Neuronal stem cell (in vitro differentiated cells): ENCODE measurements at regions not wholly inside any gene's neighbourhood (a gene's known extent, or its start where the extent isn't known, plus 50 kb on each side); places are given as distances from the start of the nearest gene placed in this dataset.

ENCODE experiments used
- DNase-seq: peaks from one replicate; pipeline ENCODE4 v3.0.0-alpha.2; 2013; ENCODE audit warnings: low spot score
- H2AFZ ChIP-seq: one replicate; pipeline ENCODE4 v1.6.1; 2013; ENCODE audit warnings: mild to moderate bottlenecking, low read length, inconsistent platforms
- H2AK5ac ChIP-seq: 2 replicates; pipeline ENCODE4 v1.6.1; 2013; ENCODE audit warnings: low read depth, mild to moderate bottlenecking, inconsistent platforms, low read length, moderate library complexity, mixed read lengths
- H2BK120ac ChIP-seq: 2 replicates; pipeline ENCODE4 v1.6.1; 2013; ENCODE audit warnings: low read depth, mild to moderate bottlenecking, inconsistent platforms, low read length, moderate library complexity, mixed read lengths
- H2BK12ac ChIP-seq: one replicate; pipeline ENCODE4 v1.6.1; 2013; ENCODE audit warnings: low read length, inconsistent platforms
- H2BK15ac ChIP-seq: 2 replicates; pipeline ENCODE4 v1.6.1; 2013; ENCODE audit warnings: mild to moderate bottlenecking, low read length, inconsistent platforms, mixed read lengths
- H2BK5ac ChIP-seq: one replicate; pipeline ENCODE4 v1.6.1; 2013; ENCODE audit warnings: inconsistent platforms, mild to moderate bottlenecking, low read length, moderate library complexity
- H3K14ac ChIP-seq: one replicate; pipeline ENCODE4 v1.6.1; 2013; ENCODE audit warnings: low read length, inconsistent platforms
- H3K18ac ChIP-seq: 2 replicates; pipeline ENCODE4 v1.6.1; 2013; ENCODE audit warnings: low read length, inconsistent platforms
- H3K23ac ChIP-seq: 2 replicates; pipeline ENCODE4 v1.6.1; 2013; ENCODE audit warnings: low read depth, mild to moderate bottlenecking, mixed read lengths, low read length, inconsistent platforms; ENCODE audit not compliant: poor library complexity
- H3K27ac ChIP-seq: replicated peaks from 3 replicates; pipeline ENCODE4 v1.5.1; 2013; ENCODE audit warnings: low read length, inconsistent platforms
- H3K27me3 ChIP-seq, 3 experiments: 2 replicates each; pipeline ENCODE4 v1.6.1; 2013; ENCODE audit warnings: low read length in 3 of 3, mild to moderate bottlenecking in 2 of 3, inconsistent platforms in 1 of 3, low read depth in 1 of 3, mixed read lengths in 1 of 3, moderate library complexity in 1 of 3; ENCODE audit not compliant: control insufficient read depth in 3 of 3, insufficient read depth in 3 of 3
- H3K36me3 ChIP-seq, 2 donors: replicated peaks in 1 of 2; 2 replicates each; pipeline ENCODE4 v1.6.1; 2013; ENCODE audit warnings: low read length in 2 of 2; ENCODE audit not compliant: control insufficient read depth in 2 of 2, insufficient read depth in 2 of 2
- H3K4ac ChIP-seq: 2 replicates; pipeline ENCODE4 v1.6.1; 2013; ENCODE audit warnings: inconsistent platforms, mild to moderate bottlenecking, low read length, moderate library complexity
- H3K4me1 ChIP-seq, 2 donors: 1 replicate in 1 of 2; 2 replicates in 1 of 2; pipeline ENCODE4 v1.6.1; 2013; ENCODE audit warnings: low read length in 2 of 2, low read depth in 1 of 2; ENCODE audit not compliant: control insufficient read depth in 2 of 2, insufficient read depth in 1 of 2
- H3K4me2 ChIP-seq: one replicate; pipeline ENCODE4 v1.6.1; 2013; ENCODE audit warnings: mild to moderate bottlenecking, low read length, inconsistent platforms; ENCODE audit not compliant: insufficient read depth, poor library complexity, severe bottlenecking
- H3K4me3 ChIP-seq, 2 donors: 2 replicates each; pipeline ENCODE4 v1.5.1; 2013; ENCODE audit warnings: low read length in 2 of 2, mild to moderate bottlenecking in 2 of 2, inconsistent platforms in 1 of 2, moderate library complexity in 1 of 2
- H3K79me1 ChIP-seq: one replicate; pipeline ENCODE4 v1.6.1; 2013; ENCODE audit warnings: low read depth, mild to moderate bottlenecking, inconsistent platforms, low read length, moderate library complexity
- H3K9ac ChIP-seq: one replicate; pipeline ENCODE4 v1.6.1; 2013; ENCODE audit warnings: mild to moderate bottlenecking, low read depth, low read length, inconsistent platforms; ENCODE audit not compliant: poor library complexity
- H3K9me3 ChIP-seq, 2 donors: replicated peaks in 1 of 2; 2 replicates each; pipeline versions ENCODE3 to v1.6.1; 2013; ENCODE audit warnings: low read length in 2 of 2, mild to moderate bottlenecking in 2 of 2, inconsistent platforms in 1 of 2, low read depth in 1 of 2, mixed read lengths in 1 of 2, moderate library complexity in 1 of 2; ENCODE audit not compliant: control insufficient read depth in 2 of 2, insufficient read depth in 1 of 2
- H4K8ac ChIP-seq: one replicate; pipeline ENCODE4 v1.6.1; 2013; ENCODE audit warnings: low read depth, mild to moderate bottlenecking, inconsistent platforms, low read length, moderate library complexity
- H4K91ac ChIP-seq: one replicate; pipeline ENCODE4 v1.6.1; 2013; ENCODE audit warnings: low read length, low read depth, mild to moderate bottlenecking, inconsistent platforms; ENCODE audit not compliant: poor library complexity
- WGBS, 2 donors: extraction: QIAGEN DNeasy Blood & Tissue Kit; methylation state at CpG; one replicate each; pipeline ENCODE4 v1.1.7; 2013; ENCODE audit warnings: missing lambda C conversion rate in 2 of 2, mixed read lengths in 1 of 2; ENCODE audit not compliant: insufficient read length in 2 of 2, insufficient replicate concordance in 1 of 2; ENCODE audit errors: extremely low coverage in 2 of 2; 5-methylcytosine and 5-hydroxymethylcytosine counted together

DNA sequence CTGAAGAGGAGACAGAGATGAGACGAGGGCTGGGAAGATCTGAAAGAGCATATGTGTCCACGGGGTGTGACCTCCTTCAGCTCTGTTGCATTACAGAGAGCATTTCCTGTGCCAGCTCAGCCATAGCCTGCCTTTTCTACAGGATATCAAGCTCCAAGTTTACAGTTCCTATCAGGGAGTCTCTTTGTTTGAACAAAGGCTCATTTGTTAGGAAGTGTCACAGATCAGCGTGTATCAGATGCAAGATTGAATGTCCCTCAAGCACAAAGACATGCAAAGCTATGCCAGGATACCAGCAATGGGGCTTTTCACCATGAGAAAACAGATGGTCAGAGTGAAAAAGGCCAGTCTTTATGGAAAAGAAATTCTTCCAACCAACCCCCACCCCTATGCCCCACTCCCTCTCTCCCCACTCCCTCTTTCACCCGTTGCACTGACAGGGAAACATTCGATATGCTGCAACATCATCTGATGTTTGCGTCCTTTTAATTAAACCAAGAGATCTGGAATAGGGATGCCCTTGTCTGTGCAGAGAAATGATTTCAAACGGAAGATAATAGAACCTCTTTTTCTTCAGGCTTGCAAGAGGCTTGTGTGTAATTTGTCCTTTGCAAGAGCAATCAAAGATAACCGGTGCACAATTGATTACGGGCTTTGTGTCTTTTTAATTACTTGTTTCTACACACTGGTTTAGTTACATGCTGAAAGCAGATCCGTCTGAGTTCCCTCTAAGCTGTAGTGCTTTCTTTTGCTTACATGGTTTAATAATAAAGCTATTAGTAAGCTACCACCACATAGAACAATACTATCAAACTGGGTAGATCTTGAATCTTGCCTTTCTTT is 263.1 kb upstream of the RGMB start:
- no peak for DNase-seq
- Histone ChIP-seq H2BK12ac (no peak overlapping the region), H3K79me1 (no peaks in the 10 kb centered on the region), H3K27me3 (no peaks in the 10 kb centered on the region), H4K8ac (no peak overlapping the region), H2BK5ac (no peak overlapping the region), H2BK15ac (no peak overlapping the region), H2AFZ (peak overlapping the region; percentile 59), H2BK120ac (no peak overlapping the region), H3K27ac (no peak overlapping the region), H3K4ac (no peak overlapping the region), H3K9me3 (peaks cover 0 to 4% of the 10 kb centered on the region in 2 donors), H3K4me3 (no peak overlapping the region), H3K36me3 (no peaks in the 10 kb centered on the region), H2AK5ac (no peak overlapping the region), H4K91ac (no peak overlapping the region), H3K4me1 (peaks cover 7 to 45% of the 10 kb centered on the region in 2 donors), H3K18ac (no peak overlapping the region), H3K9ac (no peak overlapping the region), H3K4me2 (no peak overlapping the region), H3K23ac (no peak overlapping the region), H3K14ac (no peak overlapping the region)
- no CpG with 5 or more reads among the region's 10 CpGs for WGBS, 2 donors

DNA sequence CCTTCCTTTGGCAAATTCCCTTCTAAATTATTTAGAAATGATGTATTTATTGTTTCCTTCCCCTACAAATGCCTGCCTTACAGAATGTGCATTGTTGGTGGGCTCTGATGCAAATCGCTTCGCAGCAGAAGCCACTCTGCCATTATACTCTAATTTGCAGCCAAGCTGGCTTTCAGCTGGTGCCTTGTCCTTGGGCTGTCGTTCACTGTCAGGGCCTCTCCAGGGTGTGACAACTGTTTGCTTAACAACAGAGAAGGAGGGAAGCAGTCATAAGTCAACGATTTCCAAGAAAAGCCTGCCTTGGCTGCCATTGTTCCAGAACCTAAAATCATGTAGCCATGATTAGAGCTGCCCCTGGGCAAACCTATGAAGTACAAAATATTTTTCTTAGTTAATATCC is 260.1 kb upstream of the RGMB start:
- Histone ChIP-seq H3K4me2 (no peak overlapping the region), H3K27ac (no peak overlapping the region), H3K4ac (no peak overlapping the region), H3K4me3 (no peak overlapping the region), H3K4me1 (peaks cover 9 to 54% of the 10 kb centered on the region in 2 donors), H3K14ac (no peak overlapping the region), H3K79me1 (no peaks in the 10 kb centered on the region), H2AFZ (peak overlapping the region; percentile 6), H3K36me3 (no peaks in the 10 kb centered on the region), H2AK5ac (no peak overlapping the region), H3K18ac (no peak overlapping the region), H4K8ac (no peak overlapping the region), H3K27me3 (no peaks in the 10 kb centered on the region), H3K9ac (no peak overlapping the region), H4K91ac (no peak overlapping the region), H3K9me3 (no peaks in the 10 kb centered on the region), H2BK15ac (no peak overlapping the region), H3K23ac (no peak overlapping the region), H2BK5ac (no peak overlapping the region), H2BK120ac (no peak overlapping the region), H2BK12ac (no peak overlapping the region)
- no CpG with 5 or more reads among the region's 4 CpGs for WGBS, 2 donors
- DNase-seq: no peak

- H2BK15ac ChIP-seq: no peak overlapping the region
- no peak for DNase-seq
- WGBS, 2 donors: no CpG with 5 or more reads among the region's 3 CpGs
- no peaks in the 10 kb centered on the region for H3K79me1 ChIP-seq
- H3K27ac ChIP-seq: no peak overlapping the region
- no peak overlapping the region for H4K8ac ChIP-seq
- H3K9me3 ChIP-seq: no peaks in the 10 kb centered on the region
- H3K4me2 ChIP-seq: no peak overlapping the region
- no peak overlapping the region for H2BK5ac ChIP-seq
- H3K18ac ChIP-seq: no peak overlapping the region
- no peak overlapping the region for H4K91ac ChIP-seq
- H3K27me3 ChIP-seq: no peaks in the 10 kb centered on the region
- H2AFZ ChIP-seq: no peak overlapping the region
- no peak overlapping the region for H2BK12ac ChIP-seq
- H3K4me1 ChIP-seq: peaks cover 9 to 54% of the 10 kb centered on the region in 2 donors
- no peak overlapping the region for H3K9ac ChIP-seq
- no peaks in the 10 kb centered on the region for H3K36me3 ChIP-seq
- H3K23ac ChIP-seq: no peak overlapping the region
- no peak overlapping the region for H3K4me3 ChIP-seq
- no peak overlapping the region for H2AK5ac ChIP-seq
- H3K14ac ChIP-seq: no peak overlapping the region
- no peak overlapping the region for H3K4ac ChIP-seq
- no peak overlapping the region for H2BK120ac ChIP-seq
Observed at GRCh38 chr5:98514215-98514614, 259.2 kb upstream of the RGMB start.

GRCh38 chr5:98516701-98517100 is 256.8 kb upstream of the RGMB start:
- H4K91ac ChIP-seq: no peak overlapping the region
- no peak overlapping the region for H2BK120ac ChIP-seq
- H3K79me1 ChIP-seq: no peaks in the 10 kb centered on the region
- peaks cover 3 to 39% of the 10 kb centered on the region in 2 donors for H3K4me1 ChIP-seq
- no peak overlapping the region for H2BK5ac ChIP-seq
- H3K9ac ChIP-seq: no peak overlapping the region
- no peaks in the 10 kb centered on the region for H3K36me3 ChIP-seq
- no peaks in the 10 kb centered on the region for H3K27me3 ChIP-seq
- no peak overlapping the region for H3K4ac ChIP-seq
- H3K18ac ChIP-seq: no peak overlapping the region
- no peak overlapping the region for H4K8ac ChIP-seq
- no peak overlapping the region for H3K14ac ChIP-seq
- no peak overlapping the region for H2AK5ac ChIP-seq
- H2BK15ac ChIP-seq: no peak overlapping the region
- no peak overlapping the region for H3K4me3 ChIP-seq
- H2BK12ac ChIP-seq: no peak overlapping the region
- DNase-seq: no peak
- no CpG with 5 or more reads among the region's 4 CpGs for WGBS, 2 donors
- H3K27ac ChIP-seq: no peak overlapping the region
- no peaks in the 10 kb centered on the region for H3K9me3 ChIP-seq
- H3K23ac ChIP-seq: no peak overlapping the region
- no peak overlapping the region for H2AFZ ChIP-seq
- H3K4me2 ChIP-seq: no peak overlapping the region
